A673 (cell line): ENCODE measurements at regions not wholly inside any gene's neighbourhood (a gene's known extent, or its start where the extent isn't known, plus 50 kb on each side); places are given as distances from the start of the nearest gene placed in this dataset.

Source experiments
- BruUV-seq: library from RNA; stranded (reverse); fragments of 400-500 nt; replicated peaks from 2 replicates; lab custom pipeline; 2021; lab: Mats Ljungman, UMichigan
- CTCF ChIA-PET: fragments of 300-600 bp; sonication (Branson Sonifier 250); formaldehyde crosslinking; loops from one replicate; lab custom pipeline; 2022; ENCODE audit warnings: antibody characterized with exemption; lab: Charles Lee
- POLR2A ChIA-PET: fragments of 300-600 bp; sonication (Branson Sonifier 250); formaldehyde crosslinking; loops from one replicate; lab custom pipeline; 2022; ENCODE audit warnings: antibody characterized with exemption; ENCODE audit not compliant: low non-redundant PET; lab: Charles Lee
- DNase-seq: peaks from one replicate; pipeline ENCODE4 v3.0.0-alpha.2; 2015; ENCODE audit warnings: low spot score
- H3K27ac ChIP-seq: fragments of 200-600 bp; sonication (generic); 2 replicates; pipeline ENCODE4 v1.5.1; 2016; ENCODE audit warnings: mixed run types, low read depth, mild to moderate bottlenecking, mixed read lengths, antibody characterized with exemption, low read length; ENCODE audit not compliant: poor library complexity, severe bottlenecking
- H3K27me3 ChIP-seq: fragments of 200-600 bp; sonication (generic); replicated peaks from 2 replicates; pipeline ENCODE4 v1.6.1; 2017; ENCODE audit warnings: mixed run types, low read depth, mild to moderate bottlenecking, mixed read lengths, antibody characterized with exemption, low read length; ENCODE audit not compliant: insufficient read depth, poor library complexity
- H3K36me3 ChIP-seq: fragments of 200-600 bp; sonication (generic); 2 replicates; pipeline ENCODE4 v1.6.1; 2016; ENCODE audit warnings: mixed run types, mild to moderate bottlenecking, mixed read lengths, antibody characterized with exemption, low read length; ENCODE audit not compliant: insufficient read depth, poor library complexity, severe bottlenecking
- H3K4me1 ChIP-seq: fragments of 200-600 bp; sonication (generic); 2 replicates; pipeline ENCODE4 v1.6.1; 2017; ENCODE audit warnings: mixed run types, mild to moderate bottlenecking, mixed read lengths, antibody characterized with exemption, low read length; ENCODE audit not compliant: insufficient read depth, poor library complexity, severe bottlenecking
- H3K4me3 ChIP-seq: fragments of 200-600 bp; sonication (generic); 2 replicates; pipeline ENCODE4 v1.5.1; 2016; ENCODE audit warnings: low read depth, mixed run types, mild to moderate bottlenecking, mixed read lengths, low read length; ENCODE audit not compliant: poor library complexity, severe bottlenecking
- H3K9me3 ChIP-seq: fragments of 200-600 bp; sonication (generic); 2 replicates; pipeline ENCODE4 v1.6.1; 2016; ENCODE audit warnings: mixed run types, low read depth, mild to moderate bottlenecking, mixed read lengths, antibody characterized with exemption, low read length; ENCODE audit not compliant: poor library complexity, severe bottlenecking
- CTCF ChIP-seq: fragments of 300-800, 200-600 bp; sonication (generic); conservative IDR thresholded peaks from 2 replicates; pipeline ENCODE4 v1.5.1; 2017; ENCODE audit warnings: low read depth, mild to moderate bottlenecking, antibody characterized with exemption, low read length, moderate library complexity, mixed read lengths
- EZH2 ChIP-seq: fragments of 200-600 bp; sonication (generic); IDR thresholded peaks from 2 replicates; pipeline ENCODE4 v1.6.1; 2017; ENCODE audit warnings: borderline replicate concordance, low read depth, mild to moderate bottlenecking, mixed read lengths, antibody characterized with exemption, low read length; ENCODE audit not compliant: poor library complexity, severe bottlenecking
- intact Hi-C: fragments of 100-400 bp; cut with micrococcal nuclease; formaldehyde crosslinking; loops from one replicate; pipeline ENCODE4 v1.10.0; 2022; ENCODE audit not compliant: unreplicated experiment

- no peaks in the 10 kb centered on the region for H3K9me3 ChIP-seq
- H3K36me3 ChIP-seq, result no peaks in the 10 kb centered on the region
- BruUV-seq, result no TSS peak
- no peaks in the 10 kb centered on the region for H3K4me1 ChIP-seq
- no peak for DNase-seq
- intact Hi-C loops, result no loop called here
- H3K4me3 ChIP-seq, result no peak overlapping the region
- H3K27ac ChIP-seq, result no peak overlapping the region
- POLR2A ChIA-PET, result no interaction called here
- TF ChIP-seq EZH2 (no peak), CTCF (no peak)
- H3K27me3 ChIP-seq, result peaks cover 19% of the 10 kb centered on the region
- CTCF ChIA-PET, result no interaction called here
Observed at GRCh38 chr1:213397638-213398037, 346.6 kb downstream of the RPS6KC1 start.

- Histone ChIP-seq H3K27ac (no peak overlapping the region), H3K27me3 (peaks cover 6% of the 10 kb centered on the region), H3K4me3 (no peak overlapping the region), H3K9me3 (no peaks in the 10 kb centered on the region), H3K36me3 (no peaks in the 10 kb centered on the region), H3K4me1 (no peaks in the 10 kb centered on the region)
- CTCF ChIA-PET, result no interaction called here
- POLR2A ChIA-PET, result no interaction called here
- intact Hi-C loops, result no loop called here
- no TSS peak for BruUV-seq
- TF ChIP-seq EZH2 (no peak), CTCF (no peak)
- no peak for DNase-seq
Observed at GRCh38 chr1:213399695-213400094, 348.7 kb downstream of the RPS6KC1 start.

- Histone ChIP-seq H3K4me1 (no peaks in the 10 kb centered on the region), H3K27ac (no peak overlapping the region), H3K36me3 (no peaks in the 10 kb centered on the region), H3K4me3 (no peak overlapping the region), H3K27me3 (peaks cover 9% of the 10 kb centered on the region), H3K9me3 (no peaks in the 10 kb centered on the region)
- DNase-seq, result no peak
- intact Hi-C loops, result no loop called here
- ChIA-PET CTCF (no interaction called here), POLR2A (no interaction called here)
- no TSS peak for BruUV-seq
- no peak for TF ChIP-seq CTCF
- no peak for TF ChIP-seq EZH2
Observed at GRCh38 chr1:213409208-213409631, 358.2 kb downstream of the RPS6KC1 start.
